ENCODE measurements at regions not wholly inside any gene's neighbourhood (a gene's known extent, or its start where the extent isn't known, plus 50 kb on each side); places are given as distances from the start of the nearest gene placed in this dataset.

DNA sequence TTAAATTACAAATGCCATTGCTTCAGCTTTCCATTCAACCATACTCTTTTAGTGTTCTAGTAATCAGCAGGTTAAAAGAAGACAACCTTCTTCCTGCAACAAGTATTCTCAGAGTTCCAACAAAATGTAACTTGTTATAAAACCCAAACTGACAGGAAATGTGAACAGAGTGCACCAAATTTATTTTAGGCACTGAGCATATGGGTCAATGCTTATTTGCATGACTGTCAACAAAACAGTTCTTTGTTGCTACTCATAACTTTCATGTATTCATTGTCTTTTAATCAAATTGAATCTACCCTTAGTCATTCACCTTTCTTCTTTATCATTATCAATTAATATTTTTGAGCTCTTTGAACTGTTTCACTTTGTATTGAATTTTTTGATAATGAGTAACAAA lies 554.1 kb downstream of the DACH1 start:
- Histone ChIP-seq H3K27ac (ENCODE audit: extremely low read depth, low read depth, low read length) (no peak overlapping the region), H3K9me3 (ENCODE audit: control insufficient read depth, insufficient read depth, low read depth, low read length) (no peaks in the 10 kb centered on the region), H3K4me3 (ENCODE audit: low read depth, low read length) (no peak overlapping the region), H3K36me3 (ENCODE audit: control insufficient read depth in 2 of 2, insufficient read depth in 1 of 2, low read length in 2 of 2) (no peaks in the 10 kb centered on the region), H3K4me1 (ENCODE audit: control insufficient read depth, insufficient read depth, low read length) (no peaks in the 10 kb centered on the region)
- ChIA-PET POLR2A (no interaction called here), CTCF (no interaction called here)
- no peak for TF ChIP-seq ZNF488 (tag by site-specific recombination; IDR thresholded peaks at IDR 0.05)
- TF ChIP-seq ZSCAN5A (tag by site-specific recombination; IDR thresholded peaks at IDR 0.05): no peak
- no peak for TF ChIP-seq ZNF274 (IDR thresholded peaks at IDR 0.05; ENCODE audit: low read length)
- no peak for TF ChIP-seq ZNF274 (tag by site-specific recombination; IDR thresholded peaks at IDR 0.05; ENCODE audit: borderline replicate concordance)
- TF ChIP-seq ZNF223 (tag by site-specific recombination; IDR thresholded peaks at IDR 0.05): no peak
- TF ChIP-seq REPIN1 (tag by site-specific recombination; IDR thresholded peaks at IDR 0.05; ENCODE audit: low read depth): no peak
- TF ChIP-seq ZNF777 (tag by site-specific recombination; IDR thresholded peaks at IDR 0.05; ENCODE audit: borderline replicate concordance): no peak
- no peak for TF ChIP-seq ZNF155 (tag by site-specific recombination; IDR thresholded peaks at IDR 0.05)
- TF ChIP-seq KLF7 (tag by site-specific recombination; IDR thresholded peaks at IDR 0.05; ENCODE audit: borderline replicate concordance): no peak
- TF ChIP-seq ZFP69B (tag by site-specific recombination; IDR thresholded peaks at IDR 0.05): no peak
- TF ChIP-seq ZNF776 (tag by site-specific recombination; IDR thresholded peaks at IDR 0.05; ENCODE audit: borderline replicate concordance): no peak
- TF ChIP-seq TRIM28 (IDR thresholded peaks at IDR 0.05; ENCODE audit: borderline replicate concordance, low read length): no peak
- TF ChIP-seq ZBTB1 (tag by site-specific recombination; IDR thresholded peaks at IDR 0.05): no peak
- TF ChIP-seq, protein P1, sequence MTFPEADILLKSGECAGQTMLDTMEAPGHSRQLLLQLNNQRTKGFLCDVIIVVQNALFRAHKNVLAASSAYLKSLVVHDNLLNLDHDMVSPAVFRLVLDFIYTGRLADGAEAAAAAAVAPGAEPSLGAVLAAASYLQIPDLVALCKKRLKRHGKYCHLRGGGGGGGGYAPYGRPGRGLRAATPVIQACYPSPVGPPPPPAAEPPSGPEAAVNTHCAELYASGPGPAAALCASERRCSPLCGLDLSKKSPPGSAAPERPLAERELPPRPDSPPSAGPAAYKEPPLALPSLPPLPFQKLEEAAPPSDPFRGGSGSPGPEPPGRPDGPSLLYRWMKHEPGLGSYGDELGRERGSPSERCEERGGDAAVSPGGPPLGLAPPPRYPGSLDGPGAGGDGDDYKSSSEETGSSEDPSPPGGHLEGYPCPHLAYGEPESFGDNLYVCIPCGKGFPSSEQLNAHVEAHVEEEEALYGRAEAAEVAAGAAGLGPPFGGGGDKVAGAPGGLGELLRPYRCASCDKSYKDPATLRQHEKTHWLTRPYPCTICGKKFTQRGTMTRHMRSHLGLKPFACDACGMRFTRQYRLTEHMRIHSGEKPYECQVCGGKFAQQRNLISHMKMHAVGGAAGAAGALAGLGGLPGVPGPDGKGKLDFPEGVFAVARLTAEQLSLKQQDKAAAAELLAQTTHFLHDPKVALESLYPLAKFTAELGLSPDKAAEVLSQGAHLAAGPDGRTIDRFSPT (tag by site-specific recombination; IDR thresholded peaks at IDR 0.05): no peak
- no peak for TF ChIP-seq ZNF362 (tag by site-specific recombination; IDR thresholded peaks at IDR 0.05)
- no peak for TF ChIP-seq HOXD13 (CRISPR knock-in tag; IDR thresholded peaks at IDR 0.05; ENCODE audit: borderline replicate concordance)
- TF ChIP-seq ZNF560 (tag by site-specific recombination; IDR thresholded peaks at IDR 0.05; ENCODE audit: borderline replicate concordance): no peak
- TF ChIP-seq YY1 (tag by site-specific recombination; IDR thresholded peaks at IDR 0.05): no peak
- TF ChIP-seq ZNF473 (tag by site-specific recombination; IDR thresholded peaks at IDR 0.05): no peak

DNA sequence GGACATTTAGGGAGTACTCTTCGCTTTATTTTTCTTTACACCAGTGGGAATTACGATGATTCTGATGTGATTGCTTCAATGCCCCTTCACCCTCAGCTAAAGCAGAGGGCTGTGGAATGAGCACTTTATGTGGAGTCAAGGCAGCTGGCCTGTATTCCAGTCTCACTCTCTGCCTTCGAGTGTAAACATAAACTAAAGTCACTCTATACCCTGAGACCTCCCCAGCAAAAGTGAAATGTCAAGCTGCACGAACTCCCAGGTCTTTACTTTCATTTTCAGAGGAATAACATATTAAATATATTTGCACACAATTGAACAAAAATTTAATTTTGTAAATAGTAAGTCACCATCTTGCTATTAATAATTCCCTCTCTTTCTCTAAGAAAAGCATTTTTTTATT lies 557.1 kb downstream of the DACH1 start:
- TF ChIP-seq ZFP69B (tag by site-specific recombination; IDR thresholded peaks at IDR 0.05) (no peak), ZNF121 (tag by site-specific recombination; IDR thresholded peaks at IDR 0.05) (no peak), GFI1B (tag by site-specific recombination; IDR thresholded peaks at IDR 0.05) (no peak), ZNF23 (tag by site-specific recombination; IDR thresholded peaks at IDR 0.05; ENCODE audit: borderline replicate concordance) (no peak)
- H3K4me3 ChIP-seq (ENCODE audit: low read depth, low read length): no peak overlapping the region
- H3K9me3 ChIP-seq (ENCODE audit: control insufficient read depth, insufficient read depth, low read depth, low read length): no peaks in the 10 kb centered on the region
- ChIA-PET POLR2A (no interaction called here), CTCF (no interaction called here)
- H3K4me1 ChIP-seq (ENCODE audit: control insufficient read depth, insufficient read depth, low read length): no peaks in the 10 kb centered on the region
- H3K27ac ChIP-seq (ENCODE audit: extremely low read depth, low read depth, low read length): no peak overlapping the region
- no peaks in the 10 kb centered on the region for H3K36me3 ChIP-seq (ENCODE audit: control insufficient read depth in 2 of 2, insufficient read depth in 1 of 2, low read length in 2 of 2)

Data from HEK293 (cell line).